ENCODE measurements at regions not wholly inside any gene's neighbourhood (a gene's known extent, or its start where the extent isn't known, plus 50 kb on each side); places are given as distances from the start of the nearest gene placed in this dataset.

DNA sequence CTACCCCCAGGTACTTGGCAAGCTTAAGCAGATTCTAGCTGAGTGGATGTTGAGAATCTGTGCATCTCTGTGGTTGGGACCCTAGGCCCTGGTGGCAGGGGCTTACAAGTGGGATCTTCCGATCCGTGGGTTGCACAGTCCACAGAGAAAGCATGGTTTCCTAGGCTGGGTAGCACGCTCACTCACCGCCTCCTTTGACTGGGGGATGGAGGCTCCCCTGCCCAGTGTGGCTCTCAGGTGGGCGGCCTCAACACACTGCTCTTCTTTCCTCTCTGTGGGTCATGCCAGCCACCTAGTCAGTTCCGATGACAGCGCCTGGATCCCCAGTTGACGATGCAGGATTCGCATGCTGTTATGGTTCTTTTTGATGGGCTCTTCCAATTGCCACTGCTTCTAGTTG lies 639.5 kb upstream of the ADAMTS5 start:
- TF ChIP-seq TAF1 (IDR thresholded peaks at IDR 0.05; ENCODE audit: low read depth): no peak
- no peak for TF ChIP-seq NFIC (IDR thresholded peaks at IDR 0.05)

Data from Ishikawa (cell line).